ENCODE measurements at regions not wholly inside any gene's neighbourhood (a gene's known extent, or its start where the extent isn't known, plus 50 kb on each side); places are given as distances from the start of the nearest gene placed in this dataset.
"Not testable (repeated sequence)": the region's sequence is repeated elsewhere in the genome, so short reads cannot be mapped to it uniquely, and the experiment has no call there.

- DNase-seq (ENCODE audit: insufficient read length, low spot score) (no peak), FAIRE-seq (no peak)
Measured at GRCh38 chr12:53869500-53869899, 69.1 kb upstream of the HOXC13 start.

DNA sequence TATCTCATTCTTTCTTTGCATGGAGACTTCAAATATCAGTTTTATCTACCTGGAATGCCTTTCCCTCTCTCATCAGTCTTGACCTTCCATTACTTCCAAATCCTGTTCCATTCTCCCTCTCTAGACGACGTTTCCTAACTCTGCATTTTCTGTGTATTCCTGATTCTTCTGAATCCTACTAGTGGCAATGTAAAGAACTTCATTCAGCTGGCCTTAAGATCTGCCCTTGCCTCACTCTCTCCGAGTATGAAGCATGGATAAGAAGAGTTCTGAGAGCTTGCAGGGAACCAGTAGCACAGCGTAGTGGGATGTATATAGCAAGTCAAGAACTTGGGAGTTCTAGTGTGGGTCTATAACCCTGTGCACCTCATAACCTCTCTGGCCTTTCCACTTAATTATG, 68.5 kb upstream of the HOXC13 start:
- DNase-seq (ENCODE audit: insufficient read length, low spot score) (no peak), FAIRE-seq (no peak)

GRCh38 chr12:53871367-53871766, 67.3 kb upstream of the HOXC13 start:
- DNase-seq (ENCODE audit: insufficient read length, low spot score) (no peak), FAIRE-seq (peak; percentile 8)

GRCh38 chr12:53872367-53872766, 66.3 kb upstream of the HOXC13 start:
- FAIRE-seq (no peak), DNase-seq (ENCODE audit: insufficient read length, low spot score) (no peak)

GRCh38 chr12:53877961-53878360, 60.7 kb upstream of the HOXC13 start:
- not testable (repeated sequence) for FAIRE-seq; DNase-seq (ENCODE audit: insufficient read length, low spot score)

DNA sequence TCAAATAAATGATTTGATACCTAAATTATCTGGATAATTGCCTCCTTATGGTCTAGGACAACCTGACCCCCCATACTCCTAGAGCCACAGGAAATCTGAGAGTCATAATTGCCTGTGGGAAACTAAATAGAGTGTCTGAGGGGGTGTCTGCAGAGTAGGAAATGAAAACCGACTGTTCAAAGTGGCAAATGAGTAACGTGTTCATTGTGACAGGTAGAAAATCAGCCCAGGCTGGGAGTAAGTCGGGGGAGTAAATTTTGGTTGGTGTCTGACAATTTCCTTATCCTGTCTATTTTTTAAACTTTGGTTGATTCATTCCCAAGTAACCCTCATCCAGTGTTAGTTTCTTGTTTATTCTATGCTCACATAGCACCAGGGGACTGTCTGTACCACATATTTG, 51.6 kb upstream of the HOXC13 start:
- FAIRE-seq (no peak), DNase-seq (ENCODE audit: insufficient read length, low spot score) (no peak)

DNA sequence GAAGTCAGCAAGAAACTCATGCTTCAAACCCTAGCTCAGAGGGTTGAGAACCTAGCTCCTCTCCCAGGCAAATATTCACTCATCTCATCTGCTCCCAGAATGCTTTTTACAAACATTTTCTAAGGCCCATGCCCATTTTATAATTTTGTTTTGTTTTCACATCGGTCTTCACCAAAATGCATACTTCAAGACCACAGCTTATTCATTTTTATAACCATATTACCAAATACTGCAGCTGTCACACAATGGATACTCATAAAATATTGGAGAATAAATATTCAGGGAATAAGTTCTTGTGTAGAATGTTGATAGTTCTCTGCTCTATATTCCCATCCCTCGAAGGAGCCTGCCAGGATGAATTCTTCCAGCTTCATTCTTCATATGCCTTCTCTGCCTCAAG, 50.8 kb upstream of the HOXC13 start:
- DNase-seq (ENCODE audit: insufficient read length, low spot score) (no peak), FAIRE-seq (no peak)
